Activated T-cell treated with anti-CD3 and anti-CD28 coated beads, Interleukin-2, amount 50 U/mL, for 4 hours (primary cell): ENCODE measurements at regions not wholly inside any gene's neighbourhood (a gene's known extent, or its start where the extent isn't known, plus 50 kb on each side); places are given as distances from the start of the nearest gene placed in this dataset.

ENCODE experiments used
- ATAC-seq, 2 donors: fragments of 200-7000 bp; cut with Tn5 transposase; one replicate each; pipeline ENCODE4 v1.10.0; 2021
- DNase-seq: peaks from one replicate; pipeline ENCODE4 v3.0.0-alpha.2; 2020
- H3K27me3 Mint-ChIP-seq: one replicate; pipeline ENCODE4 v1.8.0; 2021; ENCODE audit warnings: low read depth, mixed read lengths
- H3K36me3 Mint-ChIP-seq: one replicate; pipeline ENCODE4 v1.8.0; 2022; ENCODE audit warnings: mixed read lengths; ENCODE audit not compliant: insufficient read depth
- H3K4me1 Mint-ChIP-seq: one replicate; pipeline ENCODE4 v1.8.0; 2021; ENCODE audit warnings: low read depth, mixed read lengths
- H3K4me3 Mint-ChIP-seq: one replicate; pipeline ENCODE4 v1.8.0; 2021; ENCODE audit warnings: mild to moderate bottlenecking, moderate library complexity, mixed read lengths
- H3K9me3 Mint-ChIP-seq: one replicate; pipeline ENCODE4 v1.8.0; 2021; ENCODE audit warnings: mixed read lengths

- Mint-ChIP-seq H3K27me3 (no peaks in the 10 kb centered on the region), H3K4me3 (no peak overlapping the region), H3K9me3 (peaks cover 10% of the 10 kb centered on the region), H3K36me3 (no peaks in the 10 kb centered on the region), H3K4me1 (no peaks in the 10 kb centered on the region)
- DNase-seq (no peak), ATAC-seq (no peak)
Measured at GRCh38 chr1:96296991-96297390, 424.6 kb upstream of the PTBP2 start.

- ATAC-seq (no peak), DNase-seq (no peak)
- Mint-ChIP-seq H3K4me3 (no peak overlapping the region), H3K9me3 (peaks cover 4% of the 10 kb centered on the region), H3K27me3 (no peaks in the 10 kb centered on the region), H3K4me1 (no peaks in the 10 kb centered on the region), H3K36me3 (no peaks in the 10 kb centered on the region)
Measured at GRCh38 chr1:96306809-96307560, 414.6 kb upstream of the PTBP2 start.

- no peak overlapping the region for H3K4me3 Mint-ChIP-seq
- H3K36me3 Mint-ChIP-seq = no peaks in the 10 kb centered on the region
- no peaks in the 10 kb centered on the region for H3K27me3 Mint-ChIP-seq
- no peaks in the 10 kb centered on the region for H3K4me1 Mint-ChIP-seq
- H3K9me3 Mint-ChIP-seq = no peaks in the 10 kb centered on the region
- no peak for ATAC-seq
- no peak for DNase-seq
Measured at GRCh38 chr1:96308314-96308713, 413.3 kb upstream of the PTBP2 start.

- Mint-ChIP-seq H3K4me1 (no peaks in the 10 kb centered on the region), H3K36me3 (no peaks in the 10 kb centered on the region), H3K4me3 (no peak overlapping the region), H3K27me3 (no peaks in the 10 kb centered on the region), H3K9me3 (no peaks in the 10 kb centered on the region)
- DNase-seq (no peak), ATAC-seq (no peak)
Measured at GRCh38 chr1:96309783-96310182, 411.8 kb upstream of the PTBP2 start.

- no peaks in the 10 kb centered on the region for H3K4me1 Mint-ChIP-seq
- ATAC-seq = no peak
- H3K4me3 Mint-ChIP-seq = no peak overlapping the region
- no peaks in the 10 kb centered on the region for H3K36me3 Mint-ChIP-seq
- no peak for DNase-seq
- no peaks in the 10 kb centered on the region for H3K9me3 Mint-ChIP-seq
- H3K27me3 Mint-ChIP-seq = no peaks in the 10 kb centered on the region
Measured at GRCh38 chr1:96313216-96313615, 408.4 kb upstream of the PTBP2 start.

DNA sequence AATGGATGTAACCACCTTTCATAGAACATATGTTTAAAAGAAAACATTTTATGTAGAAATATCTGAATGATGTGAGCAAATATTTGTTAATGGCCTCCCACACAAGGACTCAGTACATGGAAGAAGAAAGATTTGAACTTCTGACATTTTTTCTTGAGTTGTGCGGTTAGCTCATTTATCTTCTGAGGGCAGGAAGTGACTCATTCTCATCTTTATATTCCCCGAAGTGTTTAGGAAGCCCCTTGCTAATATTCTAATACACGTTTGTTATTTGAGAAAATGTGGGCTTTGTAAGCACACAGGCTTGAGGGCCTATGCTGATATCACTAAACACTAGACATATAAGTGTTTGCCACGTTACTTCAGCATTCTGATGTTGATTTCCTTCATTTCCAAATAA is 392.5 kb upstream of the PTBP2 start:
- Mint-ChIP-seq H3K4me1 (no peaks in the 10 kb centered on the region), H3K27me3 (no peaks in the 10 kb centered on the region), H3K4me3 (no peak overlapping the region), H3K9me3 (peaks cover 11% of the 10 kb centered on the region), H3K36me3 (no peaks in the 10 kb centered on the region)
- DNase-seq = no peak
- no peak for ATAC-seq

- H3K4me1 Mint-ChIP-seq = no peaks in the 10 kb centered on the region
- H3K4me3 Mint-ChIP-seq = no peak overlapping the region
- DNase-seq = no peak
- H3K9me3 Mint-ChIP-seq = peaks cover 11% of the 10 kb centered on the region
- H3K36me3 Mint-ChIP-seq = no peaks in the 10 kb centered on the region
- H3K27me3 Mint-ChIP-seq = no peaks in the 10 kb centered on the region
- ATAC-seq = no peak
Measured at GRCh38 chr1:96331596-96331995, 390.0 kb upstream of the PTBP2 start.

DNA sequence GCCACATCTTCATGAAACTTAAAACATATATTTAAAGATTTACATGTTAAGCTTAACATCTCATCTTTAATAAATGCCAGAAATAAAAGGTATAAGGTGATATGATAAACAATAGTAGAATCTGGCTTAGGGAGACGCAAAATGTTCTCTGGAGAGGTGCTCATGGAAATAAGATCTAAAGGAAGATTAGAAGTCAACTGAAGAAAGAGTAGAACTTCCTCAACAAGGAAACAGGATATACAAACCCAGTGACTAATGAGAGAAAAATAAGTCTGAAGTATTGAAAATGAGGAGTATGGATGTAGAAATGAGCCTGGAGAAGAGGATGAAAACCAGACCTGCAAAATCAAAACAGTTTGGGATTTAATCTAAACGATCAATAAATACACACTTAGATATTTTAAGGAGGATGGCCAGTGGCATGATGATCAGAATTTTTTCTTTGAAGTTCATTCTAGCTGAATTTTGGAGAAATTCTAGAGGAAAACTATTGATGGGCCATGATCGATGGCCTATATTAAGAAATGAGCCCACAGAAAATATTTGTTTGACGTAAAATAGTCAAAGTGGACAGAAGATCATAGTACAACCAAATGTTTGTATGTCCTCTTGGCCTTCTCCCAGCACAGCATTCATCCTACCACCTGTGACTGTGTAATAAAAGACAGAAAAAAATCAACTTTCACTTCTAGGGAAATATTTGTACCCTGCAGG is 387.9 kb upstream of the PTBP2 start:
- H3K9me3 Mint-ChIP-seq = peaks cover 10% of the 10 kb centered on the region
- H3K4me1 Mint-ChIP-seq = no peaks in the 10 kb centered on the region
- ATAC-seq (no peak), DNase-seq (no peak)
- no peaks in the 10 kb centered on the region for H3K36me3 Mint-ChIP-seq
- no peak overlapping the region for H3K4me3 Mint-ChIP-seq
- no peaks in the 10 kb centered on the region for H3K27me3 Mint-ChIP-seq

GRCh38 chr1:96334236-96334557 is 387.4 kb upstream of the PTBP2 start:
- no peak for ATAC-seq
- H3K9me3 Mint-ChIP-seq = peaks cover 10% of the 10 kb centered on the region
- H3K4me1 Mint-ChIP-seq = no peaks in the 10 kb centered on the region
- H3K4me3 Mint-ChIP-seq = no peak overlapping the region
- no peaks in the 10 kb centered on the region for H3K27me3 Mint-ChIP-seq
- no peaks in the 10 kb centered on the region for H3K36me3 Mint-ChIP-seq
- DNase-seq = no peak

- H3K4me3 Mint-ChIP-seq = no peak overlapping the region
- no peak for ATAC-seq
- H3K9me3 Mint-ChIP-seq = peaks cover 12% of the 10 kb centered on the region
- no peaks in the 10 kb centered on the region for H3K27me3 Mint-ChIP-seq
- no peaks in the 10 kb centered on the region for H3K36me3 Mint-ChIP-seq
- no peak for DNase-seq
- no peaks in the 10 kb centered on the region for H3K4me1 Mint-ChIP-seq
Measured at GRCh38 chr1:96338622-96339021, 383.0 kb upstream of the PTBP2 start.

DNA sequence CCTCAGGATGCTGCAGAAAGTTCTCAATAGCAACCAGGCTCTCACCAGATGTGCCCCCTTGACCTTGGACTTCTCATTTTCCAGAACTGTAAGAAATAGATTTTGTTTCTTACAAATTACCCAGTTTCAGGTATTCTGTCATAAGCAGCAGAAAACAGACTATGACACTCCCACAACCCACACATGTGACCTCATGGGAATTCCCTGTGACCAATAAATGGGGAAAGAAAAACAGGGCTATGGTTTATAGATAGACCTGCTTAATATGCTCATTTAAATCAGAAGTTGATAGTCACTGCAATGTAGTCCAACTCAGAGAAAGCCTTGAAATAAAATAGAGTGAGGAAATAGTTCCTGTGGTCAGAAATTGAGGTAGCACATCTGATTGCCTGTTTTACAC is 380.9 kb upstream of the PTBP2 start:
- DNase-seq = no peak
- no peaks in the 10 kb centered on the region for H3K4me1 Mint-ChIP-seq
- H3K9me3 Mint-ChIP-seq = peaks cover 16% of the 10 kb centered on the region

GRCh38 chr1:96346719-96347118 is 374.9 kb upstream of the PTBP2 start:
- Mint-ChIP-seq H3K27me3 (no peaks in the 10 kb centered on the region), H3K4me3 (no peak overlapping the region), H3K36me3 (no peaks in the 10 kb centered on the region), H3K9me3 (peaks cover 5% of the 10 kb centered on the region), H3K4me1 (no peaks in the 10 kb centered on the region)
- ATAC-seq (no peak), DNase-seq (no peak)

More for the DNA sequence above, 380.9 kb upstream of the PTBP2 start:
- H3K4me3 Mint-ChIP-seq = no peak overlapping the region
- no peaks in the 10 kb centered on the region for H3K27me3 Mint-ChIP-seq
- ATAC-seq = no peak
- H3K36me3 Mint-ChIP-seq = no peaks in the 10 kb centered on the region

DNA sequence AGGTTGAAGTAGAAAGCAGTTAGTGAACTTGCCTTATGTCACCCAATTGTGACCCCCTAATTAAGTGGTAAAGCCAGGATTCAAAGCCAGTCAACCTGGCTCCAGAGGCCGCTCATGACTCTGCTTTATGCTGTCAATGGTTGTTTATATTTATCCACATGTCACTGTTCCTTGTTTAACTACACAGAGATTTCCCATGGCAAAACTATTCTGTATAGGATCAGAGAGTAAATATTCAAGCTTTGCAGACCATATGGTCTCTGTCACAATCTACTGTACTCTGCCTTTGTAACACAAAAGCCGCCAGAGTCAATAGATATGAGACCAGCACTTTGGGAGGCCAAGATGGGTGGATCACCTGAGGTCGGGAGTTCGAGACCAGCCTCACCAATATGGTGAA is 371.7 kb upstream of the PTBP2 start:
- H3K9me3 Mint-ChIP-seq = no peaks in the 10 kb centered on the region
- H3K27me3 Mint-ChIP-seq = no peaks in the 10 kb centered on the region
- DNase-seq (no peak), ATAC-seq (no peak)
- no peaks in the 10 kb centered on the region for H3K4me1 Mint-ChIP-seq
- no peaks in the 10 kb centered on the region for H3K36me3 Mint-ChIP-seq
- H3K4me3 Mint-ChIP-seq = no peak overlapping the region

DNA sequence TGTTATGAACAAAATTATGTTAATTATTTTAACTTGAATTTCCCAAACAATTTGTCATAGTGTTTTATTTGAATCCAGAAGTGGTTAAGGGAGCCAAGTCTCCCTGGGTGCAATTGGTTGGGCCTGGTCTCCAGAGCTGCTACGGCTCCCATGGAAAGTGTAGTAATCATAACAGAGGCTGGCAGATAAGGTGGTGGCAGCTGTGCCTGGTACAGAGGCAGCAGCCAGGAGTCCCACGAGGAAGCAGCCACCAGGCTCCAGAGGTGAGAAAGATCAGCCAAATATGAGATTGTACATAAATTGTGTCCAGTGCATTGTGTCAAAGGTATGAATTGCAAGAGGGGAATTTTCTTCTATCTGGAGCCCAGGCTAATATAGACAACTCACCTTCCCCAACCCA is 368.9 kb upstream of the PTBP2 start:
- no peaks in the 10 kb centered on the region for H3K36me3 Mint-ChIP-seq
- no peaks in the 10 kb centered on the region for H3K9me3 Mint-ChIP-seq
- no peaks in the 10 kb centered on the region for H3K27me3 Mint-ChIP-seq
- no peak for DNase-seq
- H3K4me1 Mint-ChIP-seq = no peaks in the 10 kb centered on the region
- no peak overlapping the region for H3K4me3 Mint-ChIP-seq
- ATAC-seq = no peak

DNA sequence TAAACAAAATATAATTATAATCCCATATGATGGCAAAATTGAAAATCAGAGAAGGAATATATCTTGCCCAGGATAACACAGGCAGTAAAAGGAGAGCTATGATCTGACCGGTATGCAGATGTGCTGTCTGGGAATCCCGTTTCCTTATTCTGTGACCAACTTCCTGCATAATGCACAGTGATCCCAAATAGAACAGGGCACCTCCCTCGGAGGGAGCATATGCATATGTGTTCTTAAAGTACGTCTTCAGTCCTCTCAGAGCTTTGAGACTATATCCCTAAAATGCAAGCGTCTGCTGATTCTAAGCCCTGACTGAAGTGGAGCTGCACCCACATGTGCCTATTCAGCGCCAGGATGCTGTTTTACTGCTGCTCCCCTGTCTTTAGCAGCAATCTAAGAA is 366.1 kb upstream of the PTBP2 start:
- Mint-ChIP-seq H3K4me3 (no peak overlapping the region), H3K27me3 (no peaks in the 10 kb centered on the region), H3K4me1 (no peaks in the 10 kb centered on the region), H3K9me3 (no peaks in the 10 kb centered on the region), H3K36me3 (no peaks in the 10 kb centered on the region)
- ATAC-seq (no peak), DNase-seq (no peak)
